Breast epithelium (tissue), 4 donors: ENCODE measurements at regions not wholly inside any gene's neighbourhood (a gene's known extent, or its start where the extent isn't known, plus 50 kb on each side); places are given as distances from the start of the nearest gene placed in this dataset.

Source experiments
- DNase-seq, 2 donors: peaks; one replicate each; pipeline ENCODE4 v3.0.0-alpha.2; 2019; ENCODE audit warnings: low spot score in 2 of 2
- H3K27ac ChIP-seq, 2 donors: fragments of 200-600 bp; sonication (generic) in 1 of 2; one replicate each; pipeline ENCODE4 v1.5.1; 2016 to 2019; ENCODE audit warnings: mild to moderate bottlenecking in 1 of 2
- H3K27me3 ChIP-seq, 2 donors: fragments of 200-600 bp; sonication (generic) in 1 of 2; one replicate each; pipeline versions ENCODE4 v1.5.1 to v1.6.0; 2017 to 2019; ENCODE audit warnings: control low read depth in 1 of 2, mild to moderate bottlenecking in 1 of 2
- H3K36me3 ChIP-seq: fragments of 200-600 bp; one replicate; pipeline ENCODE4 v1.5.1; 2019
- H3K4me1 ChIP-seq, 2 donors: fragments of 200-600 bp; sonication (generic); one replicate each; pipeline ENCODE4 v1.5.1; 2016 to 2019; ENCODE audit warnings: control low read depth in 1 of 2
- H3K4me3 ChIP-seq, 3 donors: fragments of 200-600 bp; sonication (generic); 1 replicate in 2 of 3; 2 replicates in 1 of 3; pipeline ENCODE4 v1.5.1; 2016 to 2019; ENCODE audit warnings: mild to moderate bottlenecking in 3 of 3, moderate library complexity in 2 of 3
- H3K9me3 ChIP-seq, 2 donors: fragments of 200-600 bp; sonication (generic) in 1 of 2; one replicate each; pipeline ENCODE4 v1.5.1; 2016 to 2019; ENCODE audit warnings: control low read depth in 1 of 2
- POLR2A ChIP-seq: fragments of 450-650 bp; IDR thresholded peaks from one replicate; pipeline ENCODE4 v1.6.1; 2016; ENCODE audit warnings: antibody characterized with exemption, mild to moderate bottlenecking, moderate library complexity
- POLR2AphosphoS5 ChIP-seq, 3 donors: sonication (generic); formaldehyde crosslinking; IDR thresholded peaks; one replicate each; pipeline ENCODE4 v1.6.1; 2017; ENCODE audit warnings: antibody characterized with exemption in 3 of 3
- intact Hi-C: fragments of 100-400 bp; cut with DNase I; formaldehyde crosslinking; loops from one replicate; pipeline ENCODE4 v1.15.1; 2023; ENCODE audit warnings: low total_unique reads
- TF ChIP-seq, protein P1 (sequence below), 3 donors: fragments of 450-650 bp; IDR thresholded peaks; one replicate each; pipeline ENCODE4 v1.5.1; 2016 to 2017; ENCODE audit warnings: antibody characterized with exemption in 3 of 3, mild to moderate bottlenecking in 3 of 3, moderate library complexity in 3 of 3

DNA sequence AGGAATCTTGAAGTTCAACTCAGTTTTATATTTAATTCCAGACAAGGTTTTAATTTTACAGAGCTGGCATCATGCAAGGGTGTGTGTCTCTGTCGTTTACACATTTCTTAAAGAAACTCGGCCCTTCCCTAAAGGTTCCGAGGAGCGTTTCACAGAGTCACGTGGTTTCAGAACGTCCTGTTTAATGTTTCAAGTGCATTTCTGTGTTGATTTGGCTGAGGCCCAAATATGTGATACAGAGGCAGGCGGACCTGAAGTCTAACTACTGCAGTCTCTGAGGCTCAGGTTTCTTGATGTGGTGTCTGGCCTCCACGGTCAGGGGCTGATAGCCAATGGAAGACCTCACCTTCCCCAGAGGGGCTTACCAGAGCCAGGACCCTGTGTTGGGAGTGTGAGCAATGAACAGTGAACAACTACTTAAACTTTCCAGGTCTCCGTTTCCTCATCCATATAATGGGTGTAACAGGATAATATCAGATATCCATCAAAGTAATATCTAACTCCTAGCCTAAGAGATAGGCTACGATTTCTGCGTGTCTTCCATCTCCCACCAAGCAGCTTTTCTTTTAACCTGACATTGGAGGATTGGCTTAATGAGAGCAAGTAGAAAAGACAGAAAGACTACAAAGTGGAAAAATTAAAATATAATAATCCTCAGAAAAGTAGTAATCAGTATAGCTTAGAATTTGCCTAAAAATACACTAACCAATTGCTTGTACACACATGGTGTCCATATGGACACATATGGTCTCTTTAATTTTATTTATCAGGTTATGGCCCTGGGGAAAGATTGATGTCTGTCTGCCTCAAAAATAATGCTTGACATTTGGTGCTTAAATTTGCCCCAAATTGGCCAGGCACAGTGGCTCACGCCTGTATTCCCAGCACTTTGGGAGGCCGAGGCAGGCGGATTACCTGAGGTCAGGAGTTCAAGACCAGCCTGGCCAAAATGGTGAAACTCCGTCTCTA lies 50.0 kb upstream of the TRIM2 start:
- TF ChIP-seq POLR2A (no peak), POLR2AphosphoS5 (IDR thresholded peaks at IDR 0.05) (no peak)
- TF ChIP-seq, protein P1, sequence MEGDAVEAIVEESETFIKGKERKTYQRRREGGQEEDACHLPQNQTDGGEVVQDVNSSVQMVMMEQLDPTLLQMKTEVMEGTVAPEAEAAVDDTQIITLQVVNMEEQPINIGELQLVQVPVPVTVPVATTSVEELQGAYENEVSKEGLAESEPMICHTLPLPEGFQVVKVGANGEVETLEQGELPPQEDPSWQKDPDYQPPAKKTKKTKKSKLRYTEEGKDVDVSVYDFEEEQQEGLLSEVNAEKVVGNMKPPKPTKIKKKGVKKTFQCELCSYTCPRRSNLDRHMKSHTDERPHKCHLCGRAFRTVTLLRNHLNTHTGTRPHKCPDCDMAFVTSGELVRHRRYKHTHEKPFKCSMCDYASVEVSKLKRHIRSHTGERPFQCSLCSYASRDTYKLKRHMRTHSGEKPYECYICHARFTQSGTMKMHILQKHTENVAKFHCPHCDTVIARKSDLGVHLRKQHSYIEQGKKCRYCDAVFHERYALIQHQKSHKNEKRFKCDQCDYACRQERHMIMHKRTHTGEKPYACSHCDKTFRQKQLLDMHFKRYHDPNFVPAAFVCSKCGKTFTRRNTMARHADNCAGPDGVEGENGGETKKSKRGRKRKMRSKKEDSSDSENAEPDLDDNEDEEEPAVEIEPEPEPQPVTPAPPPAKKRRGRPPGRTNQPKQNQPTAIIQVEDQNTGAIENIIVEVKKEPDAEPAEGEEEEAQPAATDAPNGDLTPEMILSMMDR (IDR thresholded peaks at IDR 0.05): no peak
- Histone ChIP-seq H3K36me3 (no peaks in the 10 kb centered on the region), H3K4me3 (peak overlapping the region; percentile 47 to 80 (median 63)), H3K9me3 (no peaks in the 10 kb centered on the region), H3K27ac (peak overlapping the region; percentile 80 to 85), H3K27me3 (no peaks in the 10 kb centered on the region), H3K4me1 (no peaks in the 10 kb centered on the region)
- DNase-seq: no peak
- intact Hi-C loops: no loop called here
